Chondrocyte (in vitro differentiated cells): ENCODE measurements at regions not wholly inside any gene's neighbourhood (a gene's known extent, or its start where the extent isn't known, plus 50 kb on each side); places are given as distances from the start of the nearest gene placed in this dataset.

Source experiments
- DNase-seq: peaks from one replicate; pipeline ENCODE4 v3.0.0; 2021; ENCODE audit warnings: mixed read lengths, low spot score
- H3K27ac Mint-ChIP-seq: one replicate; pipeline ENCODE4 v1.8.0; 2021; ENCODE audit warnings: mild to moderate bottlenecking, moderate library complexity, mixed read lengths; ENCODE audit not compliant: unreplicated experiment
- H3K27me3 Mint-ChIP-seq: 2 replicates; pipeline ENCODE4 v1.8.0; 2021; ENCODE audit warnings: low read depth, mixed read lengths
- H3K36me3 Mint-ChIP-seq: 2 replicates; pipeline ENCODE4 v1.8.0; 2021; ENCODE audit warnings: low read depth, mixed read lengths
- H3K4me1 Mint-ChIP-seq: 2 replicates; pipeline ENCODE4 v1.8.0; 2021; ENCODE audit warnings: low read depth, mild to moderate bottlenecking, mixed read lengths
- H3K4me3 Mint-ChIP-seq: one replicate; pipeline ENCODE4 v1.8.0; 2021; ENCODE audit warnings: mild to moderate bottlenecking, moderate library complexity, mixed read lengths; ENCODE audit not compliant: unreplicated experiment
- H3K9me3 Mint-ChIP-seq: 2 replicates; pipeline ENCODE4 v1.8.0; 2021; ENCODE audit warnings: low read depth, mixed read lengths
- TF ChIP-seq, protein P1 (sequence below): fragments of 200-600 bp; sonication (generic); IDR thresholded peaks from 2 replicates; pipeline ENCODE4 v1.5.0; 2021; ENCODE audit warnings: antibody characterized with exemption, mild to moderate bottlenecking, moderate library complexity

DNA sequence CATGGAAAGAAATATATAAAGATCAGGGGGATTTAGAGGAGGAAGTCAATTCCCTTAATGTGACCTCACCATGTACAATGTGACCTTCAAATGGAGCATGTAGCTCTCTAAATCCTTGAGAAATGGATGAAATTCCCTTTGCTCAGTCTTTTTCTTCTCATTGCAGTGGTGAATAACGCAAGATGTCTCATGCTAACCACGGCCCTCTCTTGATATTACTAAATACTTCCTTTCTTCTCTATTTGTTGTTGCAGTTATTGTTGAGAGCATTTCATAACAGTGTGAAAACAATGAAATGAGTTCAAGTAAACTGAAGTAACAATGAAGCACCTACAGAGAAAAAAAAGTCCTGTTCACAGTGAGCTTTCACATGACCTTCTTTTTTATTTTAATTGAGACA is 55.6 kb downstream of the ZNF281 start:
- no peak overlapping the region for H3K4me3 Mint-ChIP-seq
- TF ChIP-seq, protein P1, sequence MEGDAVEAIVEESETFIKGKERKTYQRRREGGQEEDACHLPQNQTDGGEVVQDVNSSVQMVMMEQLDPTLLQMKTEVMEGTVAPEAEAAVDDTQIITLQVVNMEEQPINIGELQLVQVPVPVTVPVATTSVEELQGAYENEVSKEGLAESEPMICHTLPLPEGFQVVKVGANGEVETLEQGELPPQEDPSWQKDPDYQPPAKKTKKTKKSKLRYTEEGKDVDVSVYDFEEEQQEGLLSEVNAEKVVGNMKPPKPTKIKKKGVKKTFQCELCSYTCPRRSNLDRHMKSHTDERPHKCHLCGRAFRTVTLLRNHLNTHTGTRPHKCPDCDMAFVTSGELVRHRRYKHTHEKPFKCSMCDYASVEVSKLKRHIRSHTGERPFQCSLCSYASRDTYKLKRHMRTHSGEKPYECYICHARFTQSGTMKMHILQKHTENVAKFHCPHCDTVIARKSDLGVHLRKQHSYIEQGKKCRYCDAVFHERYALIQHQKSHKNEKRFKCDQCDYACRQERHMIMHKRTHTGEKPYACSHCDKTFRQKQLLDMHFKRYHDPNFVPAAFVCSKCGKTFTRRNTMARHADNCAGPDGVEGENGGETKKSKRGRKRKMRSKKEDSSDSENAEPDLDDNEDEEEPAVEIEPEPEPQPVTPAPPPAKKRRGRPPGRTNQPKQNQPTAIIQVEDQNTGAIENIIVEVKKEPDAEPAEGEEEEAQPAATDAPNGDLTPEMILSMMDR = no peak
- H3K36me3 Mint-ChIP-seq = no peaks in the 10 kb centered on the region
- no peaks in the 10 kb centered on the region for H3K27me3 Mint-ChIP-seq
- no peaks in the 10 kb centered on the region for H3K9me3 Mint-ChIP-seq
- H3K27ac Mint-ChIP-seq = no peak overlapping the region
- DNase-seq = no peak
- peaks cover 32% of the 10 kb centered on the region for H3K4me1 Mint-ChIP-seq

DNA sequence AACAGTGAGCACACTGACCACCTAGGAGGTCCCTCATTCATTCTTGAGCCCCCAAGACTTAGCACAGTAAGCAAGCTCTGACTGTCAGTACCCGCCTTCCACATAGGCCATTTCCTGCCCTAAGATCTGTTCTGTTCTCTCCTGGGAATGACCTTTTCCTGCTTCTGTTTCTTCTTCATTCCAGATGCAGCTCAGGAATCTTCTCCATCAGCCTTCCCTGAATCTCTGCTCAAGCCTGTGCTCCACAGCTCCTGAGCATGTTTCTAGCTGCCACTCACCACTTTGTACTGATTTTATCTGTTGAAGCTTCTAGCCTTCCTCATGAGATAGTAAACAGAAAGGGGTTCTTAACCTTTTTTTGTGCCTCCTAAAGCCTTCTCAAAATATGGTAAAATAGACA is 56.6 kb downstream of the ZNF281 start:
- Mint-ChIP-seq H3K4me3 (no peak overlapping the region), H3K4me1 (peaks cover 32% of the 10 kb centered on the region), H3K36me3 (no peaks in the 10 kb centered on the region), H3K9me3 (no peaks in the 10 kb centered on the region), H3K27me3 (no peaks in the 10 kb centered on the region), H3K27ac (peak overlapping the region; percentile 95)
- TF ChIP-seq, protein P1 = no peak
- DNase-seq = no peak

DNA sequence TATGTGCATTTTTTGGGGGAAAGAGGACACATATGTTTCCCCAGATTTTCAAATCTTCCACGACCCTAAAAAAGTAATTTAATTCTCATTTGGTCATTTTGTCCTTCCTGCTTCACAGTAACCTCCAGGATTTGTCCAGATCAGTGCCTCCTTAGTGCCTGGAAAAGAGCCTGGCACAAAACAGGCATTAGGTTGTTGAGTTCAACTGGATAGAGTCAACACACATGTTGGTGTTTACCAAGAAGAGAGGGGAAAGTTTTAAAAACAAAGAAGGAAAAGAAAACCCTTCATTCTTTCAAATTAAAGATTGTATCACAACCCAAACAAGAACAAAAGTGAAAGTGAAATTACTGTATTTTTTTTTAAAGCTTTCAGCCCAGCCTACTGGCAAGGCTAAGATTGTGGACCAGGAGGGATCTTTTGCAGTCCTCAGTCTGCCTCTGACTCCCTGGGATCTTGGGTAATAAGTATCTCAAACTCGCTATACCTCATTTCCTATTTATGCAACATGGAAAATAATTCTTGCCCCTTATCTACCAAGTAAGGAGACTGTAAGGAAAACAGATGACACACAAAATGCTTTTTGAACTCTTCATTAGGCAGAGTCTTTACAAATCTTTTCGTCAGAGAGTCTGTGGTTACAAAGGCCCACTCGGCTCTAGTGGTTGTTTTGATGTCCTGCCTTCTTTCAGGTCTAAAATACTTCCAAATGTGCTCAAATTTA is 57.8 kb downstream of the ZNF281 start:
- Mint-ChIP-seq H3K36me3 (no peaks in the 10 kb centered on the region), H3K4me3 (peak overlapping the region; percentile 59), H3K27ac (peak overlapping the region; percentile 95), H3K27me3 (no peaks in the 10 kb centered on the region), H3K4me1 (peaks cover 32% of the 10 kb centered on the region), H3K9me3 (no peaks in the 10 kb centered on the region)
- no peak for DNase-seq
- TF ChIP-seq, protein P1 = peak; percentile 39

DNA sequence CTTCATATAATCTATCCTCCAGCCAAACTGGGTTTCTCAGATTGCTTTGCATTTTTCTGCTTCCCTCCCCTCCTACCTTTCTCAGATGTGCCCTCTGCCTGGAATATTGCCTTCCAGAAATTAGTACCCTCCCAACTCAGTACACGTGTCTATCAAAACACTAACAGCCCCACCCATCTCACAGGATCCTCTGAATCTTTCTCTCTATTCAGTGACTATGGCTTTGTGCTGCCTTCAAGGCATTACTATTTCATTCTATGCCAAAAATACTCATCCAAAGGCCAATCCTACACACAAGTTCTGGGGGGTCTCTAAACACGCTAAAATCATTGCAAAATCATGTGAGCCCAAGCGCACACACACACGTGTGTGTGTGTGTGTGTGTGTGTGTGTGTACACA is 58.4 kb downstream of the ZNF281 start:
- Mint-ChIP-seq H3K9me3 (no peaks in the 10 kb centered on the region), H3K4me1 (peaks cover 32% of the 10 kb centered on the region), H3K27ac (peak overlapping the region; percentile 95), H3K27me3 (no peaks in the 10 kb centered on the region), H3K36me3 (no peaks in the 10 kb centered on the region), H3K4me3 (no peak overlapping the region)
- TF ChIP-seq, protein P1 = no peak
- DNase-seq = no peak

DNA sequence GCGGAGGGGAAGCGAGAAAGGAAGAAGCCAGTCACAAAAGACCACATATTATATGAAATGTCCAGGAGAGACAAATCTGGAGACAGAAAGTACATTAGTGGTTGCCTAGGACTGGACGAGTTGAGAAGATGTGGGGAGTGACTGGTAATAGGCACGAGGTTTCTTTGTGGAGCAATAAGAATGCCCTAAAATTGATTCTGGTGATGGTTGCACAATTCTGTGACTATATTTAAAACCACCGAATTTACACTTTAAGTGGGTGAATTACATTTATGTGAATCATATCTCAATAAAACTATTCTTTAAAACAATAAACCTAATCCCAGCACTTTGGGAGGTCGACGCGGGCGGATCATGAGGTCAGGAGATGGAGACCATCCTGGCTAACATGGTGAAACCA is 63.1 kb downstream of the ZNF281 start:
- H3K27ac Mint-ChIP-seq = no peak overlapping the region
- no peaks in the 10 kb centered on the region for H3K36me3 Mint-ChIP-seq
- H3K4me1 Mint-ChIP-seq = peaks cover 11% of the 10 kb centered on the region
- no peaks in the 10 kb centered on the region for H3K27me3 Mint-ChIP-seq
- H3K4me3 Mint-ChIP-seq = no peak overlapping the region
- no peaks in the 10 kb centered on the region for H3K9me3 Mint-ChIP-seq
- no peak for DNase-seq
- TF ChIP-seq, protein P1 = no peak
